Thymus (tissue), 11 donors: ENCODE measurements at regions not wholly inside any gene's neighbourhood (a gene's known extent, or its start where the extent isn't known, plus 50 kb on each side); places are given as distances from the start of the nearest gene placed in this dataset.

Experiments
- DNase-seq, 9 donors: peaks; one replicate each; pipeline ENCODE4 v3.0.0-alpha.2; 2013; ENCODE audit warnings: low spot score in 9 of 9, low read depth in 6 of 9, missing footprints in 1 of 9
- H3K27ac ChIP-seq, 2 donors: one replicate each; pipeline ENCODE4 v1.5.1; 2013; ENCODE audit warnings: control low read depth in 1 of 2, low read depth in 1 of 2, low read length in 1 of 2, mild to moderate bottlenecking in 1 of 2, moderate library complexity in 1 of 2
- H3K27me3 ChIP-seq, 2 donors: one replicate each; pipeline ENCODE4 v1.5.1; 2013; ENCODE audit warnings: low read length in 1 of 2; ENCODE audit not compliant: control insufficient read depth in 2 of 2, insufficient read depth in 1 of 2
- H3K36me3 ChIP-seq, 2 donors: one replicate each; pipeline ENCODE4 v1.5.1; 2013; ENCODE audit warnings: low read length in 1 of 2, mild to moderate bottlenecking in 1 of 2, moderate library complexity in 1 of 2; ENCODE audit not compliant: control insufficient read depth in 2 of 2, insufficient read depth in 2 of 2
- H3K4me1 ChIP-seq, 2 donors: one replicate each; pipeline ENCODE4 v1.5.1; 2013; ENCODE audit warnings: low read length in 2 of 2; ENCODE audit not compliant: control insufficient read depth in 2 of 2, insufficient read depth in 2 of 2
- H3K4me3 ChIP-seq, 2 donors: one replicate each; pipeline ENCODE4 v1.5.1; 2013; ENCODE audit warnings: low read length in 2 of 2, control low read depth in 1 of 2, mild to moderate bottlenecking in 1 of 2
- H3K9me3 ChIP-seq, 2 donors: one replicate each; pipeline ENCODE4 v1.5.1; 2013; ENCODE audit warnings: low read length in 1 of 2, mild to moderate bottlenecking in 1 of 2; ENCODE audit not compliant: control insufficient read depth in 2 of 2, insufficient read depth in 1 of 2
- WGBS: extraction: QIAGEN DNeasy Blood & Tissue Kit; methylation state at CpG from one replicate; pipeline ENCODE4 v1.1.7; 2013; 5-methylcytosine and 5-hydroxymethylcytosine counted together
- donor health status: healthy.

DNA sequence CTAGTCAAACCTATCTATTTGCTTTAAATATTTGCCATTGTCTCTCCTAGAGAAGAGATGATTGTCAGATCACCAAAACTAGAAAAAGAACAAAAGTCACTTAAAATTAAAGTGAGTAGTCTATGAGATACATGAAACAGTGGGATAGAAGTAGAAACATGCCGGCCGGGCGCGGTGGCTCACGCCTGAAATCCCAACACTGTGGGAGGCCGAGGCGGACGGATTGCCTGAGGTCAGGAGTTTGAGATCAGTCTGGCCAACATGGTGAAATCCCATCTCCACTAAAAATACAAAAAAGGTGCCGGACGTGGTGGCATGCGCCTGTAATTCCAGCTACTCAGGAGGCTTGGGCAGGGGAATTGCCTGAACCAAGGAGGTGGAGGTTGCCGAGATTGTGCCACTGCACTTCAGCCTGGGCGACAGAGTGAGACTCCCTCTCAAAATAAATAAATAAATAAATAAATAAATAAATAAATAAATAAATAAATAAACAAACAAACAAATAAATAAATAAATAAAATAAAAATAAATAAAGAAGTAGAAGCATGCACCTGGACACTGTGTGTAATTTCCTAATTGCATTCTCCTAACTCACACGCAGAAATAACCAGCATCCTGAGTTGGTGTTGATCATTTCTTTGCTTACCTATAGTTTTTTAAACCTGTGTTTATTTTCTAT lies 299.5 kb downstream of the PDHA2 start:
- H3K27ac ChIP-seq: no peak overlapping the region
- DNase-seq: no peak
- H3K36me3 ChIP-seq: no peaks in the 10 kb centered on the region
- no peaks in the 10 kb centered on the region for H3K27me3 ChIP-seq
- H3K9me3 ChIP-seq: no peaks in the 10 kb centered on the region
- H3K4me3 ChIP-seq: no peak overlapping the region
- WGBS: 97% methylated on average over 14 of the region's 14 CpGs
- no peaks in the 10 kb centered on the region for H3K4me1 ChIP-seq

GRCh38 chr4:96145601-96146000 lies 305.7 kb downstream of the PDHA2 start:
- WGBS: 10% methylated on average over 1 of the region's 1 CpG

GRCh38 chr4:96146686-96147085 lies 306.8 kb downstream of the PDHA2 start:
- Histone ChIP-seq H3K36me3 (no peaks in the 10 kb centered on the region), H3K4me3 (no peak overlapping the region), H3K27ac (no peak overlapping the region), H3K4me1 (no peaks in the 10 kb centered on the region), H3K27me3 (no peaks in the 10 kb centered on the region), H3K9me3 (no peaks in the 10 kb centered on the region)
- DNase-seq: no peak

More at GRCh38 chr4:96145601-96146000, 305.7 kb downstream of the PDHA2 start:
- Histone ChIP-seq H3K36me3 (no peaks in the 10 kb centered on the region), H3K4me1 (no peaks in the 10 kb centered on the region), H3K27me3 (no peaks in the 10 kb centered on the region), H3K9me3 (no peaks in the 10 kb centered on the region), H3K4me3 (no peak overlapping the region), H3K27ac (no peak overlapping the region)
- DNase-seq: no peak

- no peak overlapping the region for H3K4me3 ChIP-seq
- 88% methylated on average over 6 of the region's 6 CpGs for WGBS
- no peak for DNase-seq
- H3K9me3 ChIP-seq: no peaks in the 10 kb centered on the region
- H3K4me1 ChIP-seq: no peaks in the 10 kb centered on the region
- H3K27ac ChIP-seq: no peak overlapping the region
- H3K27me3 ChIP-seq: no peaks in the 10 kb centered on the region
- no peaks in the 10 kb centered on the region for H3K36me3 ChIP-seq
These were observed 310.0 kb downstream of the PDHA2 start for GRCh38 chr4:96149894-96150293.

GRCh38 chr4:96150466-96150865 lies 310.6 kb downstream of the PDHA2 start:
- 78% methylated on average over 2 of the region's 2 CpGs for WGBS

GRCh38 chr4:96152824-96153223 lies 312.9 kb downstream of the PDHA2 start:
- no peak overlapping the region for H3K27ac ChIP-seq
- no peaks in the 10 kb centered on the region for H3K4me1 ChIP-seq
- no peaks in the 10 kb centered on the region for H3K27me3 ChIP-seq
- no peak overlapping the region for H3K4me3 ChIP-seq
- no peaks in the 10 kb centered on the region for H3K36me3 ChIP-seq
- 99% methylated on average over 2 of the region's 2 CpGs for WGBS
- no peaks in the 10 kb centered on the region for H3K9me3 ChIP-seq
- DNase-seq: no peak

More at GRCh38 chr4:96150466-96150865, 310.6 kb downstream of the PDHA2 start:
- DNase-seq: no peak
- H3K27me3 ChIP-seq: no peaks in the 10 kb centered on the region
- H3K36me3 ChIP-seq: no peaks in the 10 kb centered on the region
- H3K27ac ChIP-seq: no peak overlapping the region
- no peaks in the 10 kb centered on the region for H3K4me1 ChIP-seq
- no peaks in the 10 kb centered on the region for H3K9me3 ChIP-seq
- no peak overlapping the region for H3K4me3 ChIP-seq

DNA sequence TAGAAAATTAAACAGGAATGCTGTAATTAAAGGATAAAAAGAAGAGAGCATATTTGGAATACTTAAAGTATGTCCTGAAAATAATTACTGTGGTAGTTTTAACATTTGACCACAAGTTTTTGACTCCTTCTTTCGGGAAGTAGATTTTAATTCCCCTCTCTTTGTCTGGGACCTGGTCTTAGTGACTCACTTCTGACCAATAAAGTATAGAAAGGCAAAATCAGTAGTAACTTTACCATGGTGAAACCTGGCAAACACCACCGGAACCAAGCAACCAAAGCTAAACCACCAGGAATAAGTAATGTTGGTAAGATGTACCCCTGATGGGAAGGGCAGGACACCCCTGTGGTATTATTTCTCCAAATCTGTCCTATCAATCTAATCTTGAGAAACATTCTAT lies 314.8 kb downstream of the PDHA2 start:
- Histone ChIP-seq H3K4me3 (no peak overlapping the region), H3K27ac (no peak overlapping the region), H3K4me1 (no peaks in the 10 kb centered on the region), H3K36me3 (no peaks in the 10 kb centered on the region), H3K27me3 (no peaks in the 10 kb centered on the region), H3K9me3 (no peaks in the 10 kb centered on the region)
- WGBS: 78% methylated on average over 2 of the region's 2 CpGs
- DNase-seq: no peak

DNA sequence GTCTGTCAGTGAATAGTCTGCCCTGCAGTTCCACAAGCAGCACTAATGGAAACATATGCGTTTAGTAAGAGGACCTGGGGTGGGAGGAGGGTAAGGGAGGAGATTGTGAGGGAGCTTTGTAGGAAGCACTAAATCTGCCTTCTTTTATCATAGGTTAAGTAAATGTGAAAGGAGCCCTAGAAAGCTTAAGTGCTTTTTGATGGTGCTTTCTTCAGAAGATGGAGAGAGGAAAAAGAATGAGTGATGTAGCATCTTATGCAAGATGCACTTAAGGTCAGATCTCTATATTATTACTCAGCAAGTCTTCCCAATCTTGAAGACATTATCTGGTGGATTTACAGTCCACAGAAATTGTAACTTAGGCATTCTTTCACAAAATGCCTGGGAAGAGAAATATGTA lies 322.7 kb downstream of the PDHA2 start:
- WGBS: 90% methylated on average over 1 of the region's 1 CpG
- Histone ChIP-seq H3K36me3 (no peaks in the 10 kb centered on the region), H3K27me3 (no peaks in the 10 kb centered on the region), H3K27ac (no peak overlapping the region), H3K4me3 (no peak overlapping the region), H3K4me1 (no peaks in the 10 kb centered on the region), H3K9me3 (no peaks in the 10 kb centered on the region)
- no peak for DNase-seq

DNA sequence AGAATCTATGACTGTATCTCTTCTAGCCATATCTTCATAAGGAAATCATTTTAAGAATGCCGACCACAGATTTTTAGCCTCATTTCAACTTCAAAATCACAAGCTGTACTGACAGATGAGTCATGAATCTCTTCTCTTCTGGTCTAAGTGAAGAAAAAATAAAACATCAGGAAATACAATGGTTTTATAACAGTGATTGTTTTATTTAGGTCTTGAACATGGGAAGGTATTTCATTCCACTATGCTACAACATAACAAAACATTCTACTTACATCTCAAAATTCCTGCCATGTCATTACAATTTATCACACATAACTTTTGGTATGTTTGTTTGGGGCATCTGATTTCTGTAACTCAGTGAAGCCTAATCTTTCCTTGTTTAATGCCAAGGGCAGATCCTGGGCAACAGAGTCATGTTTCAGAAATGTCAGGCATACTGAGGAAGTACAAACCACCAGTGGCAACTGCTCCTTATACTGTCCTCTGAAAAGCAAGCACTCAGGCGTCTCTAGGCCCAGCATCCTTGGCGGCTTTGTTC lies 325.0 kb downstream of the PDHA2 start:
- no peaks in the 10 kb centered on the region for H3K4me1 ChIP-seq
- no peak overlapping the region for H3K4me3 ChIP-seq
- no peak overlapping the region for H3K27ac ChIP-seq
- no peaks in the 10 kb centered on the region for H3K27me3 ChIP-seq
- WGBS: 98% methylated on average over 3 of the region's 3 CpGs
- no peaks in the 10 kb centered on the region for H3K36me3 ChIP-seq
- H3K9me3 ChIP-seq: no peaks in the 10 kb centered on the region
- DNase-seq: no peak
